ENCODE measurements at regions not wholly inside any gene's neighbourhood (a gene's known extent, or its start where the extent isn't known, plus 50 kb on each side); places are given as distances from the start of the nearest gene placed in this dataset.

- Histone ChIP-seq H3K27ac (ENCODE audit: insufficient read length, low read depth, low read length) (no peak overlapping the region), H3K79me1 (ENCODE audit: insufficient read depth, low read depth, low read length, poor library complexity, severe bottlenecking) (no peaks in the 10 kb centered on the region), H2BK5ac (ENCODE audit: insufficient read length, low read length) (no peak overlapping the region), H3K18ac (ENCODE audit: insufficient read length, low read depth, low read length) (no peak overlapping the region), H2AK5ac (ENCODE audit: insufficient read length, low read length) (no peak overlapping the region), H3K4ac (ENCODE audit: low read depth, low read length) (no peak overlapping the region), H4K20me1 (ENCODE audit: control insufficient read depth, insufficient read depth, insufficient read length) (no peaks in the 10 kb centered on the region), H3K56ac (ENCODE audit: insufficient read length, low read depth, low read length) (no peak overlapping the region), H3K9ac (ENCODE audit: extremely low read depth, insufficient read length, low read length) (no peak overlapping the region), H2AFZ (ENCODE audit: low read length) (no peak overlapping the region), H3K14ac (ENCODE audit: insufficient read depth, low read length) (no peak overlapping the region), H2BK20ac (ENCODE audit: low read depth, low read length, poor library complexity, severe bottlenecking) (no peak overlapping the region), H4K8ac (replicated peaks; ENCODE audit: insufficient read length, low read depth, low read length) (no peak overlapping the region), H2BK120ac (ENCODE audit: low read depth, low read length, poor library complexity, severe bottlenecking) (no peak overlapping the region), H3K4me1 (ENCODE audit: insufficient read depth, low read length) (no peaks in the 10 kb centered on the region), H2BK15ac (ENCODE audit: low read depth, low read length) (no peak overlapping the region), H4K5ac (ENCODE audit: insufficient read length, low read depth, low read length) (no peak overlapping the region), H3K9me3 (ENCODE audit: control insufficient read depth, low read depth, low read length) (no peaks in the 10 kb centered on the region), H4K91ac (ENCODE audit: insufficient read length, low read depth, low read length) (no peak overlapping the region), H2BK12ac (ENCODE audit: insufficient read length, low read depth, low read length) (no peak overlapping the region), H3T11ph (ENCODE audit: low read length) (no peak overlapping the region), H3K79me2 (ENCODE audit: insufficient read depth, low read length) (no peaks in the 10 kb centered on the region), H3K23ac (ENCODE audit: insufficient read length, low read depth, low read length) (no peak overlapping the region), H3K27me3 (ENCODE audit: insufficient read depth, low read length) (no peaks in the 10 kb centered on the region), H3K4me2 (ENCODE audit: insufficient read depth, insufficient read length, low read length) (no peak overlapping the region), H3K23me2 (ENCODE audit: insufficient read length, low read depth, low read length, poor library complexity, severe bottlenecking) (no peaks in the 10 kb centered on the region)
- WGBS (ENCODE audit: extremely low coverage, insufficient read length, low lambda C conversion rate): no CpG with 5 or more reads among the region's 4 CpGs
- Mint-ChIP-seq H3K4me3 (no peak overlapping the region), H3K4me1 (no peaks in the 10 kb centered on the region), H3K27me3 (ENCODE audit: low read depth) (no peaks in the 10 kb centered on the region), H3K36me3 (ENCODE audit: insufficient read depth in 1 of 3, low read depth in 3 of 3) (no peaks in the 10 kb centered on the region), H3K9me3 (no peaks in the 10 kb centered on the region; a peak in 2 of 5 replicates), H3K27ac (no peak overlapping the region)
- no peak for DNase-seq
- TF ChIP-seq CTCF (conservative IDR thresholded peaks at IDR 0.05): no peak
Observed at GRCh38 chr4:62619971-62620370, 1419.8 kb downstream of the ADGRL3 start.

Measured in H9 (cell line).